Limb (tissue), 2 donors: ENCODE measurements at regions not wholly inside any gene's neighbourhood (a gene's known extent, or its start where the extent isn't known, plus 50 kb on each side); places are given as distances from the start of the nearest gene placed in this dataset.
"Not testable (repeated sequence)": the region's sequence is repeated elsewhere in the genome, so short reads cannot be mapped to it uniquely, and the experiment has no call there.

Experiments used
- DNase-seq, 2 donors: peaks; one replicate each; pipeline ENCODE4 v3.0.0-alpha.2; 2016; ENCODE audit errors: extremely low spot score in 2 of 2

DNA sequence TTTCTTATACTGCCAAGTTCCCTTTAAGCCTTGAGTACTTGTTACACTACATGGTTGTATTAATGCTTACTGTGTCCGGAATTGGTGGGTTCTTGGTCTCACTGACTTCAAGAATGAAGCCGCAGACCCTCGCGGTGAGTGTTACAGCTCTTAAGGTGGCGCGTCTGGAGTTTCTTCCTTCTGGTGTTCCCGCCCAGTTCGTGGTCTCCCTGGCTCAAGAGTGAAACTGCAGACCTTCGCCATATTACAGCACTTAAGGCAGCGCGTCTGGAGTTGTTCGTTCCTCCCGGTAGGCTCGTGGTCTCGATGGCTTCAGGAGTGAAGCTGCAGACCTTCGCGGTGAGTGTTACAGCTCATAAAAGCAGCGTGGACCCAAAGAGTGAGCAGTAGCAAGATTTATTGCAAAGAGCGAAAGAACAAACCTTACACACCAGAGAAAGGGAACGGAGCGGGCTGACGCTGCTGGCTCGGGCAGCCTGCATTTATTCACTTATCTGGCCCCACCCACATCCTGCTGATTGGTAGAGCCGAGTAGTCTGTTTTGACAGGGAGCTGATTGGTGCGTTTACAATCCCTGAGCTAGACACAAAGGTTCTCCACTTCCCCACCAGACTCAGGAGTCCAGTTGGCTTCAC lies 1171.3 kb upstream of the B3GALT2 start:
- DNase-seq: not testable (repeated sequence)

DNA sequence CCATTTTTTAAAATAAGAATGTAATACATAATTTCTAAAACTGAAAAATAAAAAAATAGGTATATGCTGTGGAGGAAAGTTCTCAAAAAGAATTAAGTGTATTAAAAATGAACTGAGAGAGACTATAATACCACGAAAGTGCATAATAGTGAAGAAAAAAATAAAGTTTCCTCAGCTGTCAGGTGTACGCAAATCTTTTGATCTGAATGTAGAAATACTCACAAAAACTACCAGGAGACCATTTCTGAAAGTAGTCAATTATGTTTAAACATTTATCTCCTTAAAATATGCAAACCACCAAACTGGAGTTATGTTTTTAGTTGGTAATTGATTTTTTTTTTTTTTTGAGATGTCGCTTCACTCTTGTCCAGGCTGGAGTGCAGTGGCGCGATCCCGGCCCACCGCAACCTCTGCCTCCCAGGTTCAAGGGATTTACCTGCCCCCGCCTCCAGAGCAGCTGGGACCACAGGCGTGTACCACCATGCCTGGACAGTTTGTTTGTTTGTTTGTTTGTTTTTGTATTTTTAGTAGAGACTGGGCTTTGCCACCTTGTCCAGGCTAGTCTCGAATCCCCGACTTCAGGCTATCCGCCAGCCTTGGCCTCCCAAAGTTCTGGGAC lies 1169.2 kb upstream of the B3GALT2 start:
- no peak for DNase-seq

DNA sequence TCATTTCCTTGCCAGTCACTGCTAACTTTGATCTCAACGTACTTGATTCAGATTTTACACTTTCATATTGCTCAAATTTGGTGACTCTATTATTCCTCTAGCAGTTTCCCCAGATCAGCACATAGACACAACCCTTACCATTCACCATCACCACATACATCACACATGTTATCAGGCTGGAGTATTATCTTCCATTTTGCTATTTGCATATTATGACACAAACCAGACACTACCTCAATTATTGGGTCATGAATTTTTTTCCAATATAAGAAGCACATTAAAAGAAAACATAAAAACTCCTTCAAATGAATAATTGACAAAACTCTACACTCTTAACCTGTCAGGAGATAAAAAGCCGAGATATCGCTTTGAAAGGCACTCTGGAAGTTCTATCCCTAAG lies 1166.7 kb upstream of the B3GALT2 start:
- no peak for DNase-seq

DNA sequence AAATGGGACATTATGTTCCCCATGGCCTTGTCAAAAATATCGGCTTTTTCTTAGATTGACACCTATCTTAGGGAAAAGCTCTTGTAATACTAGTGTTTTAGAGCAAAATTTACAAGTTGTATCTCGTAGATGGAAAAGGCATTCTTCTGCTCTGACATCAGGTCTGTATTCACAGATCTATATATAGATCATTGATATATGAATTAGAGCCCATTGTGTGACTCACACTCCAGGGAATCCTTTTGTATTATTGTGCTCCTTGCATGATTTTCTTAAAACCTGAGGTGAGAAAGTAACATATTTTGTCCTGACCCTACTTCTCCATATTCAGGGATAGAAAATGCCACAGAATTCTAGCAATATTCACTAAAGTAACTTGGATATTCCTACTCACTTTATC lies 1160.8 kb upstream of the B3GALT2 start:
- no peak for DNase-seq

DNA sequence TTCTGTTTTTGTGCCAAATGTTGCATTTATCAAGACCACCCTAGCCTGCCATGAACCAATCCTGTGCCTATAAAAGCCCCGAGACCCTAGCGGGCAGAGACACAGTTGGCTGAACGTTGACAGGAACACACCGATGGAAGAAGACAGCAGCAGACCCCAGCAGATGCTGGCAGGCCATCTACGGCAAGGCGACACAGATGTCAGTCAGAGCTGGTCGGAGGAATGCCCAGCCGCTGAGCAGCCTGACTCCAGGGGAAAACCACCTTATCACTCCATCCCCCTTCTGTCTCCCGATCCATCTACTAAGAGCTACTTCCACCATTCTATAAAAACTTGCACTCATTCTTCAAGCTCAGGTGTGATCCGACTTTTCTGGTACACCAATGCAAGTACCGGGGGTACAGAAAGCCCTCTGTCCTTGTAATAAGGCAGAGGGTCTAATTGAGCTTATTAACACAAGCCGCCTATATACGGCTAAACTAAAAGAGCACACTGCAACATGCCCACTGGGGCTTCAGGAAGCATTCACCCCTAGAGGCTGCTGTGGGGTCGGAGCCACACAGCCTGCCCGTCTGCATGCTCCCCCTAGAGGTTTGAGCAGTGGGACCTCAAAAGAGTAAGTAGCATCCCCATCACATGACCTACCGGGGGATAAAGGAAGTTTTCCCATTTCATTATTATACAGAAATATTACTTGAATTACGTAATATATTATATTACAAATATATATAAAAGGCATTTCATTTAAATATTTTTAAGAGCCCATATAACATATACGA lies 1156.3 kb upstream of the B3GALT2 start:
- DNase-seq: no peak

DNA sequence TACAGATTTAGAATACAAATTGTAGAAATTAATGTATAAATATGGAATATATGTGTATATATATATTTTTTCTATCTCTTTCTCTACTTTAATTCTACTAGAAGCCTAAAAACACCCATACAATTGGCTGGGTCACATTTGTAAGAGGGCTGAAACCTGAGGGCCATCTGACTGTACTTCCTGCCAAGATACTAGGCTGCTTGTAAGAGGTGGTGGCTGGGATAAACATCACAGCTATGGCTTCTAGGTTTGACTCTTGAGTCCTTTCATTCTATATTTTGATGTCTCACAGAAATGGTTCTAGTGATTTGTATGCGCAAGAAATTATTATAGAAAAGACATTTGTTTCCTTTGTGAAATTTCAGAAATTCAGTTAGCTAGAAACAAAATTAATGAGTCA lies 1155.2 kb upstream of the B3GALT2 start:
- no peak for DNase-seq

DNA sequence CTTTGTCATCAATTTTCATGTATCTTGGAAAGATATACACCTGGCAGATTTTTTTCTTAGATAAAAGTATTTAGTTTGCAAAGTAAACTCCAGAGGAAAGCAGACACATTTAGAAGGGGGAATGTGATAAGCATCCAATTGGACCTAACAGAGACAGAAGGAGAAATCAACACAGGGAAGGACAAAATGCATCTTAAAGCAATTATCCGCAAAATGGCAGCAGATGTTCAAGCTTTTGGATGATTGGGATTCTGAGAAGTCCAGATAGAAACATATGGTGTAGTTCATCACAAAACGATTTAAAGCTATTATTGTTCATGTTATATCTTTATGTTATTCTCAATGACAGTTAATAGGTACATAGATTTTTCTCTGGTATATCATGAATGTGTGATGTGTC lies 1153.1 kb upstream of the B3GALT2 start:
- DNase-seq: no peak

DNA sequence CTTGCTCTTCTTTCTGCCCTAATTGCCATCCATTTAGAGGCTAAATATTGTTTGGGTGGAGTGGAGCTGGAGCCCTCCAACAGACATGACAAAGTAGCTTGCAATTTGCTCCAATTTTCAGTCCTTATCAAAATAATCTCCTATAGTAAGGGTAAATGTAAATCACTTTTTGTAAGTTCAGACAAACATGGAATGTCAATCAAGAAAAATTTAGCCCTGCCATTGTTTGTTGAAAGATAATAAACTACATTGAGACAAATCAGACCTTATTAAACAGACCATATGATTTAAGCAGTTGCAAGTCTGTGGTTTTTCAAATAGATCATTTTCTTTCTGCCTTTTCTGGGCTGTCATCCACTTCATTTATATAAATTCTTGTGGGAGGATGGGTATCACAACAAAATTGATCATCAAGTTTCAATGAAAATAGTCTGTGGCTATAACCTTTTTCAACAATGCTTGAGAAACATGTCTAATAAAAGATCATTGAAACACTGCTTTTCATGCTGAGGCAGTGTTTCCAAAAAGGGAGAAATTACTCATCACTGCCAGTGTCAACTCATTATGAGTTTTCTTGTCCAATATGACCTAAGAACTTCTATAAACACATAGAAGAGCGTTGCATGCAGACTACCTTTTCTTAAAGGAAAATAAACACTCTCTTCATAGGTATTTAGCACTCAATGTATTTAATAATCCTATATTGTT lies 1152.0 kb upstream of the B3GALT2 start:
- DNase-seq: no peak

DNA sequence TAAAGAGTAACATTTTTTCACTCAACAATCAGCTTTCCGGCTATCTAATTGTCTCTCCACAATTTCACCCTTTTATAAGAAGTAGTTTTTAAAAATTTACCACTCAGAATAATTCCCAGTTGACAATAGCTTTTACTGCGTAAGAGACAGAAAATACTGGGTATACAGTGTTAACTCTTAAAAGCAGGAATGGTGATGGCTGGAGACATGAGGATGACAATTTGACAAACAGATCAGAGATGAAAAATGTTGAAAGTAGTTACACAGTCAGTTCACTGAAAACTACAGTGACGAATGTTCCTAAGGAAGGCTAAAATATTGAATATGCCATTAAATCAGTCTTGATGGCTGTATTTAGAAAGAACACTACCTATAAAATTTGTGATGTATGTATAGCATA lies 1146.8 kb upstream of the B3GALT2 start:
- no peak for DNase-seq

DNA sequence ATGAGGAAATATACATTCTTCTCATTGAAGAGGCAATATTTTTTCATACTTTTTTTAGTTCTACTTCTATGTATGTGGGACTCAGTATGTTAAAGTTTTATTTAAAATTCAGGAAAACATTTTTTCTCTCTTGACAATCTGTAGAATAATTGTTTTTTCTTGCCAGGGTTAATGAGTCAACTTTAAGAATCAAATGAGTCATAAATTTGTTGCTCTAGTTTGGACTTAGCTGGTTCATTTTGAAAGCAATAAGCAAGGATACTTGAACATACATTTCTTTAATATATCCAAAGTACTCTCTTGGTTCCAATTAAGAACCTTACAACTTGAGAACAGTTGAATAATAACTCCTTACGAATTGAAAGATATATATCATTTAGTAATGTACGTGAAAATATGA lies 1145.3 kb upstream of the B3GALT2 start:
- no peak for DNase-seq

DNA sequence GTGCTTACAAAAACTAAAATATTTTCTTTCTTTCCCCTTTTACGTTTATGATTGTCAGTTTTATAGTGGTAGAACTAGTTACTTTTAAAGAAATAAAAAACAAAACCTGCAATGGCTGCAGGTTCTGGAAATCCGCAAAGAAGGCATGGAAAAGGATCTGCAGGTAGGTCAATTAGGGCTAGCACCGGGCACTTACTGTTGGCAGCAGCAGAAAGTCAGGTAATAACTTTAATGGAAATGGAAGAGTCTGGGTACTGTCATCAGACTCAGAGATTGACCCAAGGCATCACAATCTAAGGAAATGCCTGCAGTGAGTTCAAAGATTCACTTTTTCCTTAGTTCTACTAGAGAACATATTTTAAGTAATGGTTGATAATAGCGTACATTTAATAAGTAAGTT lies 1136.3 kb upstream of the B3GALT2 start:
- no peak for DNase-seq

DNA sequence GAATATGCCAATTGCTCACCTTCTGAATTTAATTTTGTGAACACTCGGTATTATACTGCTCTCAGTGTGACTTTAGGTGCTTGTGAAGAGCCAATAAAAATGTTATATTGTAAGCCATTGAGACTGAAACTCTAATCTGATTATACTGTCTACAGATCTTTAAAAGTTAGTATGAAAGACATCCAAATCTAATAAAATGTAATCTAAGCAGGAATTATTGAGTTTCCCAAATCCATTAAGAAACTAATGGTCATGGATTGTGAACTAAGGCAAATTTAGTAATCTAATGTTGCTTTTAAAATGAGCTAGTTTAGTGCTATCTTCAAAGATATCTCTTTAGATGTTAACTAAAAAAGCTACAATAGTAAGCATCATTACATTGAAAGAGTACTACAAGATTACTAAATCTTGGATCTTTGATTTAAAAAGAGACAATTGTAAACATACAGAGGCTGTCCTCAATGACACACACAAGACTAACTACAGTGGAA lies 1132.4 kb upstream of the B3GALT2 start:
- DNase-seq: no peak

DNA sequence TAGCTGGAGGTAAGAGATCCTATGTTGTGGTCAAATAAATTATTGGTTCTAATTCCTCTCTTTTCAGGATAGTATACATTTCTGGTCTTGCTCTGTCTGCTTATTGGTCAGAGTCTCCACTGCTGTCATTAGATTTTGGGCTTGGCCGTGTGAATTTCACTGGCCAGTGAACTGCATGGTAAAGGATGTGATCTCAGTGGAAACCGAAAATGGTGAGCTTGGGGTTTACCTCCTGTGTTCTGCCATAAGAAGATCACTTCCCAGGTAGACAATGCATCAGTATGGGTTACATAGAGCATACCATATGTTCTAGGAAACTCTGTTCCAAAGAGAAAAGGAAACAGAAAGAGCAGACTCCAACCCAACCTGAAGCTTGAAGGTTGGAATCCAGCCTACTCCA lies 1123.3 kb upstream of the B3GALT2 start:
- no peak for DNase-seq

DNA sequence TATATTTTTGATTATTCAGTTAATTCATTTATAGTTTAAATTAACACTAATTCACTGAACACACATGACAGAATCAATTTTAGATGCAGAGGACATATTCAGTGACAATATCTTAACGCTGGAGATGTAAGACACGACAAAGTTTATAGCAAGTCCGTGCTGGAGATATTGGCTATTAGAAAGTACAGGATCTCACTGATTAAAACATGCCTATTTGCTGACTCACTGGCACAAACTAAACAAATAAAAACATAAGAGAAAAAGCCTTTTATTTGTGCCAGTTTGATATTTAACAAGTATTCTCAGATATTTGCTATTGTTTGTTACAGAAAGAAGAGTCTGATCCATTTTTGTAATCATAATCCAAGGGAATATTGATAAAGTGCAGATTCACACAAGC lies 1122.9 kb upstream of the B3GALT2 start:
- DNase-seq: no peak

DNA sequence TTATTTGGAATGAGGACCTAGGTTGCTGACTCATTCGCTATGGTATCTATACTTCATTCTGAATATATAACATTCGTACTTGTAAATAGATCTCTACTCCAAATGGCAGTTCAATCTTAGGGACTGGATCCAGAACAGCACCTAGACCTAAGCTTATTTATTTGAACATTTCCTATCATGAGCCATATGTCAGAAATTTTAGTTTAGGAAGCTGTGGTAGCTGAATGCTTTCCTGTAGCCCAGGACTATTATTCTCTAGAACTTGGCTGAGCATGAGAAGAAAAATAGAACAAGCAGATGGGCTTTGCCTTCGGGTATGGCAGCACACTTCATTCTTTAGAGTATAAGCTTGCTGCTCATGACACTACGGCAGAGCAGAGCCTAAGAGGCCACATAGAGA lies 1114.4 kb upstream of the B3GALT2 start:
- no peak for DNase-seq

DNA sequence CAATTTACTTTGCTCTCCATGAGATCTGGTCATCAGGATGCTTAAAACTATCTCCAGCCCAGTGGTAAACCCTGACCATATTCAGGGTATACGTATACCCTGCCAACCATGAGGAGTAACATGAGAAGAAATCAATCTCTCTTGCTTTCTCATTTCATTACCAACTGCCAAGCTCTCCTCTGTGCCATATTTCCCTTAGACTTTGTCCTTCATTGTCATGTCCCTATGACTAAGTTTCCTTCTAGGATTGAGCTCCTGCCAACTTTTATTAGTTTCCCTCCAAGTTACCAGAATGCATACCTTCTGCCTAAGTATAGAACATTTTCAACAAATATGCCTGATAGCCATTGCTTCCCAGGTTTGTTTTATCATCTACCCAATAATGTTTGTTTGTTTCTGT lies 1113.9 kb upstream of the B3GALT2 start:
- DNase-seq: no peak

DNA sequence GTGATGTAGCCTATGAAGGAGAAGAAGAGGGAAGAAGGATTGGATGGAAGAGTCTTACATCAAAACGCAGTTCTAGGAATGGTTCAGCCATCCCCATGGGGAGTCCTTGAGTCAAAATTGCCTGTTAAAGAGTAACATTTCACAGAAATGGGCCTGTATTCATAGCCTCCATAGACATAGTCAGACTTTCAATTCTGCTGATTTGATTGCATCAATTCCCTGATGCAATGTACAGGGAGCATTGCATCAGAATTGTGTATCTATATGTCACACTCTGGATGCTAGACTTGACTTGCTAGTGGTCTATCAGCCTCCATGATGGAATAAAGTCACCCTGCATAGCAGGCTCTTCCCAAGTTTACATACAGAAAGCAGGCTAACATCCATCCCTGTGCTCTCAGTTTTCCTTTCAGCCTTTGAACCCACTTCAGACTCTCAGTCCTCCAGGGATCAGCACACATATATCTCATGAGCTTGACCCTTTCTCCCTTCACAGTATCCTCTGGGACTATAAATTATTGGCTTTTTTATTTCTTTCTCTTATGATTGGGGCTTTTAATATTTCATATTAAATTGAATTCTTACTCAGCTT lies 1111.7 kb upstream of the B3GALT2 start:
- no peak for DNase-seq

DNA sequence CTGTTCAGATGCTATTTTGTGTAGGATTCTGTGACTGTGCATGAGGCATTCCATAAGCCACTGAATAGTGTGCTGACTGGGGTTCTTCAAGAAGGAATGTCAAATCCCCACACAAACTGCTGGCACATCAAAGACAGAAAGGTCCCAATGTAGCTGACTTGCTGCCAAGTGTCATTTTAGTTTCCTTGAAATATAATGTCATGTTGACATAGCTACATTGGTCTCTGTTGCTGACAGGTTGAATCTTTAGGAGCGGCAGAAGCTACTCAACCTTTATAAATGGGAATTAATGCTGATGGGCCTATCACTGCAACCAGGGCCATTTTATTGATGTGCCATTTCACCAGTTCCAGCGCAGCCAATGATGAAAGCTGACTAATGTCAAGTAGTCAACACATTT lies 1110.7 kb upstream of the B3GALT2 start:
- no peak for DNase-seq

DNA sequence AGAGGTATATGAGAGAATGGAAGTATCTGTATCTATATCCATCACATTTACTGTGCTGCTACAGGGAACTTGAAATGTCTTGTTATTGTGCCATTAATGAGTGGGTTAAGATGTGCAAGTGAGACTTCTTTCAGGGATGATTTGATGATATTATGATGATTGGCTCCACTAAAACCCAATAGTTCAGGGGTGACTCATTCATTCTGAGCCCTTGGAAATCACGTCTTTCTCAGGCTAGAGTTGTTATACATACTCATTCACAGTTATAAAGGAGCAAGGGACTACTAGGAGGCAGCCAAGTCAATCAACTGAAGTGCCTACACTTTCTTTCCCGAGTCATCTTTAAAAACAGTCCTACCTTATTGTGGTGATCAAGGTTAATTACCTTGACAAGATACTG lies 1109.8 kb upstream of the B3GALT2 start:
- DNase-seq: no peak

DNA sequence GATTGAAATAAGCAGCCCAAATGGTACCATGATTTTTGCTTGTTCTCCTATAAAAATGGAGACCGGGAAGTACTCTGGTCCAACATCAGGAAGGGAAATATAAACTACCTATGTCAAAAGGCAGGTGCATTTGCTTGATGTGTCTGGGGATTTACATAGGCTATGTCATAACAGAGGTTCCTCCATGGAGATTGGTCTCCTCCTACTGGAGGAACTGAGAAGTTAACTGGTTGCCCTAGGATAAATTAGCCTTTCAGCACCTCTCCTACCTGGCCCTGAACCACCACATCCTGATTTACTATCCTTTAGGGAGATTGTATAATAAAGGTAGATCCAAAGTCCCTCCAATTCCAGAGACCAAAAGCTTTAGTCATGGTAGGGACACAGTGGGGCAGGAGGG lies 1109.3 kb upstream of the B3GALT2 start:
- DNase-seq: no peak

DNA sequence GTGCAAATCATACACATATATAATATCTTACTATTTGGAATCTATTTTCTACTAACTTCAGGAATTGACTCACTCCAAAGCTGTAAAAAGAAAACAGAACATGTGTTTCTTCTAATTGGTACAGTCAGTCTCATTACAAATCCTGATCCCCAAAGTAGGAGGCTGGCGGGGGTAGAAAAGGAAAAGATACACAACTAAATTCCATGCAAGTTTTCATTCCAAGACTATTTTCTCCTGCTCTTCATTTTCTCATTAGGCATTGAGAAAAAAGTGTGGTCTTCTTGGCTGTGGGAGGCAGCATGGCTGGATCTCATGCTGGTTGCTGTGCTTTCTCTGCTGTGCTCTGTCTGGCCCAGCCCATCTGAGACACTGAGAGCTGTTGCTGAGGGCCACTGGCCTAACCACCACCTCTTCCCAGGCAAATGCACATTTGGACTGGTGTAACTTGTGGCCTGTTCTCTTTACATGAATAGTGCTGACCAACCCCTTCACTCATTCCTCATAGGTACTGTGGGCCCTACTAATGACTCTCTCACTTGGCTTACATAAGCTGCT lies 1107.5 kb upstream of the B3GALT2 start:
- DNase-seq: no peak
